Thyroid gland (tissue), 4 donors: ENCODE measurements at regions not wholly inside any gene's neighbourhood (a gene's known extent, or its start where the extent isn't known, plus 50 kb on each side); places are given as distances from the start of the nearest gene placed in this dataset.

ENCODE experiments used
- POLR2A ChIP-seq, 2 donors: fragments of 450-650 bp; IDR thresholded peaks; one replicate each; pipeline ENCODE4 v1.6.1; 2017; ENCODE audit warnings: antibody characterized with exemption in 2 of 2, mild to moderate bottlenecking in 2 of 2, moderate library complexity in 1 of 2
- TF ChIP-seq, protein P1 (sequence below), 6 experiments: fragments of 200-600 bp in 3 of 6; fragments of 450-650 bp in 3 of 6; sonication (generic) in 3 of 6; IDR thresholded peaks; one replicate each; pipeline ENCODE4 v1.5.1; 2016 to 2019; ENCODE audit warnings: antibody characterized with exemption in 6 of 6, mild to moderate bottlenecking in 2 of 6, inconsistent platforms in 1 of 6, moderate library complexity in 1 of 6

DNA sequence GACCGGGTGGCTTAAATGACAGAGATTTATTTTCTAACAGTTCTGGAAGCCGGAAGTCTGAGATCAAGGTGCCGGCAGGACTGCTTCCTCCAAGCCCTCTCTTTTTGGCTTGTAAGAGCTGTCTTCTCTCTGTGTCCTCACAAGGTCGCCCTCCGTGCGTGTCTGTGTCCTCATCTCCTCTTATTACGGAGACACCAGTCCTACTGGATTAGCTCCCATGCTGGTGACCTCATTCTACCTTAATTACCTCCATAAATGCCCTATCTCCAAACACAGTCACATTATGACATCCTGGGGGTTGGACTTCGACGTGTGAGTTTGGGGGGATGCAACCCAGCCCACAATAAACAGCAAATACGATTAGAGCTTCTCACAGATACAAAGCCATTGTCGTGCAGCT, 161.5 kb downstream of the FOXL1 start:
- TF ChIP-seq, protein P1, sequence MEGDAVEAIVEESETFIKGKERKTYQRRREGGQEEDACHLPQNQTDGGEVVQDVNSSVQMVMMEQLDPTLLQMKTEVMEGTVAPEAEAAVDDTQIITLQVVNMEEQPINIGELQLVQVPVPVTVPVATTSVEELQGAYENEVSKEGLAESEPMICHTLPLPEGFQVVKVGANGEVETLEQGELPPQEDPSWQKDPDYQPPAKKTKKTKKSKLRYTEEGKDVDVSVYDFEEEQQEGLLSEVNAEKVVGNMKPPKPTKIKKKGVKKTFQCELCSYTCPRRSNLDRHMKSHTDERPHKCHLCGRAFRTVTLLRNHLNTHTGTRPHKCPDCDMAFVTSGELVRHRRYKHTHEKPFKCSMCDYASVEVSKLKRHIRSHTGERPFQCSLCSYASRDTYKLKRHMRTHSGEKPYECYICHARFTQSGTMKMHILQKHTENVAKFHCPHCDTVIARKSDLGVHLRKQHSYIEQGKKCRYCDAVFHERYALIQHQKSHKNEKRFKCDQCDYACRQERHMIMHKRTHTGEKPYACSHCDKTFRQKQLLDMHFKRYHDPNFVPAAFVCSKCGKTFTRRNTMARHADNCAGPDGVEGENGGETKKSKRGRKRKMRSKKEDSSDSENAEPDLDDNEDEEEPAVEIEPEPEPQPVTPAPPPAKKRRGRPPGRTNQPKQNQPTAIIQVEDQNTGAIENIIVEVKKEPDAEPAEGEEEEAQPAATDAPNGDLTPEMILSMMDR (IDR thresholded peaks at IDR 0.05), result no peak
- no peak for TF ChIP-seq POLR2A (IDR thresholded peaks at IDR 0.05)
